ENCODE measurements at regions not wholly inside any gene's neighbourhood (a gene's known extent, or its start where the extent isn't known, plus 50 kb on each side); places are given as distances from the start of the nearest gene placed in this dataset.

DNA sequence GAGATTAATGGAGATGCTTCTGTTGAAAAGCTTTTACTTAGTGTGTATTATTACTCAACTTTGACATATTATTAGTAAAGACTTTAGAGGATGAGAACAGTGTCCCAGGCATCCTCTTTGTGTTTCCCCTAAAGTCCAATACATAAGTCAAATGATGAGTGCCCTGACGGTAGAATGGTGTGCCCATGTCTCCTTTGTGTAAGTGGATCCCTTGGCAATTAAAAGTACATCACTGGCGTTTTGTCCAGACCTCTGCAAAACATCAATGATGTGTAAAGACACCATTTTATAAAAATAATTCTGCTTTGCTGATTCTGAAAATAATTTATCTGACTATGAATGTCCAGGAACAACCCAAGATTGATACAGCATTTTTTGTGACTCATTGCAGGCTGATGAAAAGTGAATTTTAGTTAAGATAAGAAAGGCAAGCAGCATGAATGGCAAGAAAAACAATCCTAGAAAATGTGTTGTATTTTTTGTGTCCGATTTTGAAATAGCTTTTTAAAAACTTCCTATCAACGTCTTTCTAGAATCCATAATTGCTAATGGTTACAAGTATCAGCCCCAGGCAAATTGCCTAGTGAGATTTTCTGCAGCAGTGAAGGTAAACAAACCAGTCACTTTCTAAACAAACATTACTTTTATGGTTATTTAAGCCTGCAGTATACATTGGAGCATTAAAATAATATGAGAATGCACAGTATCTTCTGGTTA is 251.5 kb downstream of the PTPRC start:
- Histone ChIP-seq H3K4me2 (ENCODE audit: low read length) (no peak overlapping the region), H3K27ac (ENCODE audit: low read length) (no peak overlapping the region), H3K9me2 (ENCODE audit: insufficient read depth, low read length) (no peaks in the 10 kb centered on the region), H2AFZ (ENCODE audit: low read depth, low read length) (no peak overlapping the region), H3K9ac (ENCODE audit: low read length) (no peak overlapping the region), H3K36me3 (ENCODE audit: insufficient read depth, low read length) (no peaks in the 10 kb centered on the region), H3K9me3 (ENCODE audit: low read length) (no peaks in the 10 kb centered on the region), H3K27me3 (ENCODE audit: insufficient read depth, low read depth, low read length) (no peaks in the 10 kb centered on the region), H4K20me1 (ENCODE audit: insufficient read depth) (no peaks in the 10 kb centered on the region), H3K4me3 (ENCODE audit: low read length) (no peak overlapping the region), H3F3A (ENCODE audit: insufficient read depth, low read length, poor library complexity, severe bottlenecking) (peaks cover 5% of the 10 kb centered on the region), H3K79me2 (replicated peaks; ENCODE audit: insufficient read depth, low read length) (no peaks in the 10 kb centered on the region)
- TF ChIP-seq EP300 (conservative IDR thresholded peaks at IDR 0.05; ENCODE audit: poor library complexity, severe bottlenecking) (no peak), RAD21 (conservative IDR thresholded peaks at IDR 0.05) (no peak), TAF1 (IDR thresholded peaks at IDR 0.05; ENCODE audit: low read depth) (no peak), POLR2AphosphoS5 (IDR thresholded peaks at IDR 0.05) (no peak), SMC3 (conservative IDR thresholded peaks at IDR 0.05; ENCODE audit: poor library complexity) (no peak), EZH2 (IDR thresholded peaks at IDR 0.05; ENCODE audit: borderline replicate concordance, insufficient read depth, low read length, poor library complexity, severe bottlenecking) (no peak), MXI1 (conservative IDR thresholded peaks at IDR 0.05; ENCODE audit: poor library complexity, severe bottlenecking) (no peak)
- TF ChIP-seq, protein P1, sequence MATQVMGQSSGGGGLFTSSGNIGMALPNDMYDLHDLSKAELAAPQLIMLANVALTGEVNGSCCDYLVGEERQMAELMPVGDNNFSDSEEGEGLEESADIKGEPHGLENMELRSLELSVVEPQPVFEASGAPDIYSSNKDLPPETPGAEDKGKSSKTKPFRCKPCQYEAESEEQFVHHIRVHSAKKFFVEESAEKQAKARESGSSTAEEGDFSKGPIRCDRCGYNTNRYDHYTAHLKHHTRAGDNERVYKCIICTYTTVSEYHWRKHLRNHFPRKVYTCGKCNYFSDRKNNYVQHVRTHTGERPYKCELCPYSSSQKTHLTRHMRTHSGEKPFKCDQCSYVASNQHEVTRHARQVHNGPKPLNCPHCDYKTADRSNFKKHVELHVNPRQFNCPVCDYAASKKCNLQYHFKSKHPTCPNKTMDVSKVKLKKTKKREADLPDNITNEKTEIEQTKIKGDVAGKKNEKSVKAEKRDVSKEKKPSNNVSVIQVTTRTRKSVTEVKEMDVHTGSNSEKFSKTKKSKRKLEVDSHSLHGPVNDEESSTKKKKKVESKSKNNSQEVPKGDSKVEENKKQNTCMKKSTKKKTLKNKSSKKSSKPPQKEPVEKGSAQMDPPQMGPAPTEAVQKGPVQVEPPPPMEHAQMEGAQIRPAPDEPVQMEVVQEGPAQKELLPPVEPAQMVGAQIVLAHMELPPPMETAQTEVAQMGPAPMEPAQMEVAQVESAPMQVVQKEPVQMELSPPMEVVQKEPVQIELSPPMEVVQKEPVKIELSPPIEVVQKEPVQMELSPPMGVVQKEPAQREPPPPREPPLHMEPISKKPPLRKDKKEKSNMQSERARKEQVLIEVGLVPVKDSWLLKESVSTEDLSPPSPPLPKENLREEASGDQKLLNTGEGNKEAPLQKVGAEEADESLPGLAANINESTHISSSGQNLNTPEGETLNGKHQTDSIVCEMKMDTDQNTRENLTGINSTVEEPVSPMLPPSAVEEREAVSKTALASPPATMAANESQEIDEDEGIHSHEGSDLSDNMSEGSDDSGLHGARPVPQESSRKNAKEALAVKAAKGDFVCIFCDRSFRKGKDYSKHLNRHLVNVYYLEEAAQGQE (IDR thresholded peaks at IDR 0.05; ENCODE audit: borderline replicate concordance) = no peak
- TF ChIP-seq, protein P2, sequence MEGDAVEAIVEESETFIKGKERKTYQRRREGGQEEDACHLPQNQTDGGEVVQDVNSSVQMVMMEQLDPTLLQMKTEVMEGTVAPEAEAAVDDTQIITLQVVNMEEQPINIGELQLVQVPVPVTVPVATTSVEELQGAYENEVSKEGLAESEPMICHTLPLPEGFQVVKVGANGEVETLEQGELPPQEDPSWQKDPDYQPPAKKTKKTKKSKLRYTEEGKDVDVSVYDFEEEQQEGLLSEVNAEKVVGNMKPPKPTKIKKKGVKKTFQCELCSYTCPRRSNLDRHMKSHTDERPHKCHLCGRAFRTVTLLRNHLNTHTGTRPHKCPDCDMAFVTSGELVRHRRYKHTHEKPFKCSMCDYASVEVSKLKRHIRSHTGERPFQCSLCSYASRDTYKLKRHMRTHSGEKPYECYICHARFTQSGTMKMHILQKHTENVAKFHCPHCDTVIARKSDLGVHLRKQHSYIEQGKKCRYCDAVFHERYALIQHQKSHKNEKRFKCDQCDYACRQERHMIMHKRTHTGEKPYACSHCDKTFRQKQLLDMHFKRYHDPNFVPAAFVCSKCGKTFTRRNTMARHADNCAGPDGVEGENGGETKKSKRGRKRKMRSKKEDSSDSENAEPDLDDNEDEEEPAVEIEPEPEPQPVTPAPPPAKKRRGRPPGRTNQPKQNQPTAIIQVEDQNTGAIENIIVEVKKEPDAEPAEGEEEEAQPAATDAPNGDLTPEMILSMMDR (IDR thresholded peaks at IDR 0.05; ENCODE audit: poor library complexity, severe bottlenecking) = no peak

DNA sequence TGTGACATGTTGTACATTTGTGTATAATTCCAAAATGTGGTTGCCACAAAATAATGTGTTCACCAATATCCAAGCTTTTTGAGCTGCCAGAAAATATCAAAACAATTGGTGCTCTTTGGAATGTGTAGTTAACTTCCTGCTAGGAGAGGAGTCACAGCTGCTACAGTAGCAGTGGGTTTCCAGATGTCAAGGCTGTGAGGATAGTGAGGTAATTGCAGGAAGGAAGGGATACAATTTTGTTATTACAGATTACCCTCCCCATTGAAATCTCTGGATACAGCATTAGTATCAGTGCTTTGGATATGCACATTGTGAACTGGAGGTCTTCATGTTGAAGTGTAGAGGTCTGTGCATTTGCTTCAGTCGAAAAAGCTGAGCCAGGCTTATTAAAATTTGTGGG is 253.2 kb downstream of the PTPRC start:
- H3K36me3 ChIP-seq (ENCODE audit: insufficient read depth, low read length) = no peaks in the 10 kb centered on the region
- H3K9me2 ChIP-seq (ENCODE audit: insufficient read depth, low read length) = no peaks in the 10 kb centered on the region
- no peaks in the 10 kb centered on the region for H3K79me2 ChIP-seq (replicated peaks; ENCODE audit: insufficient read depth, low read length)
- no peak overlapping the region for H3K4me3 ChIP-seq (ENCODE audit: low read length)
- H3K27ac ChIP-seq (ENCODE audit: low read length) = no peak overlapping the region
- no peaks in the 10 kb centered on the region for H3K27me3 ChIP-seq (ENCODE audit: insufficient read depth, low read depth, low read length)
- no peak for TF ChIP-seq MXI1 (conservative IDR thresholded peaks at IDR 0.05; ENCODE audit: poor library complexity, severe bottlenecking)
- TF ChIP-seq TAF1 (IDR thresholded peaks at IDR 0.05; ENCODE audit: low read depth) = no peak
- no peak for TF ChIP-seq SMC3 (conservative IDR thresholded peaks at IDR 0.05; ENCODE audit: poor library complexity)
- TF ChIP-seq EZH2 (IDR thresholded peaks at IDR 0.05; ENCODE audit: borderline replicate concordance, insufficient read depth, low read length, poor library complexity, severe bottlenecking) = no peak
- TF ChIP-seq POLR2AphosphoS5 (IDR thresholded peaks at IDR 0.05) = no peak
- TF ChIP-seq, protein P2 (IDR thresholded peaks at IDR 0.05; ENCODE audit: poor library complexity, severe bottlenecking) = no peak
- no peak for TF ChIP-seq EP300 (conservative IDR thresholded peaks at IDR 0.05; ENCODE audit: poor library complexity, severe bottlenecking)
- no peak for TF ChIP-seq RAD21 (conservative IDR thresholded peaks at IDR 0.05)
- TF ChIP-seq, protein P1 (IDR thresholded peaks at IDR 0.05; ENCODE audit: borderline replicate concordance) = no peak
- H3K4me2 ChIP-seq (ENCODE audit: low read length) = no peak overlapping the region
- H4K20me1 ChIP-seq (ENCODE audit: insufficient read depth) = no peaks in the 10 kb centered on the region
- H2AFZ ChIP-seq (ENCODE audit: low read depth, low read length) = no peak overlapping the region
- no peaks in the 10 kb centered on the region for H3K9me3 ChIP-seq (ENCODE audit: low read length)
- H3F3A ChIP-seq (ENCODE audit: insufficient read depth, low read length, poor library complexity, severe bottlenecking) = peaks cover 4% of the 10 kb centered on the region
- no peak overlapping the region for H3K9ac ChIP-seq (ENCODE audit: low read length)

All from neural cell (in vitro differentiated cells).